ENCODE measurements at regions not wholly inside any gene's neighbourhood (a gene's known extent, or its start where the extent isn't known, plus 50 kb on each side); places are given as distances from the start of the nearest gene placed in this dataset.

DNA sequence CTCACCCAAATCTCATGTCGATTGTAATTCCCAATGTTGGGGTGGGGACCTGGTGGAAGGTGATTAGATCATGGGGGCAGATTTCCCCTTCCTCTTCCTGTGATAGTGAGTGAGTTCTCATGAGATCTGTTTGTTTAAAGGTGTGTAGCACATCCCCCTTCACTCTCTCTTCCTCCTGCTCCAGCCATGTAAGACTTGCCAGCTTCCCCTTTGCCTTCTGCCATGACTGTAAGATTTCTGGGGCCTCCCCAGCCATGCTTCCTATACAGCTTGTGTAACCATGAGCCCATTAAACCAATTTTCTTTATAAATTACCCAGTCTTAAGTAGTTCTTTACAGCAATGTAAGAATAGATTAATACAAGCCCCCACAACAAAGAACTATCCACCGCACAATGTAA is 109.9 kb upstream of the JAZF1 start:
- no peaks in the 10 kb centered on the region for H3K9me3 ChIP-seq (ENCODE audit: control insufficient read depth, low read length)
- H3K27me3 ChIP-seq (ENCODE audit: control insufficient read depth, insufficient read depth, low read length, poor library complexity, severe bottlenecking): no peaks in the 10 kb centered on the region
- no peak overlapping the region for H3K4me3 ChIP-seq (ENCODE audit: insufficient read depth, low read depth, low read length)
- 74 to 100% methylated on average over 1 of the region's 2 CpGs for WGBS, 2 experiments
- H3K4me1 ChIP-seq (ENCODE audit: control insufficient read depth, insufficient read depth, low read length): no peaks in the 10 kb centered on the region
- no peaks in the 10 kb centered on the region for H3K36me3 ChIP-seq (ENCODE audit: control insufficient read depth, insufficient read depth, low read length)
- H3K27ac ChIP-seq (ENCODE audit: insufficient read depth, low read depth, low read length, poor library complexity, severe bottlenecking): no peak overlapping the region

DNA sequence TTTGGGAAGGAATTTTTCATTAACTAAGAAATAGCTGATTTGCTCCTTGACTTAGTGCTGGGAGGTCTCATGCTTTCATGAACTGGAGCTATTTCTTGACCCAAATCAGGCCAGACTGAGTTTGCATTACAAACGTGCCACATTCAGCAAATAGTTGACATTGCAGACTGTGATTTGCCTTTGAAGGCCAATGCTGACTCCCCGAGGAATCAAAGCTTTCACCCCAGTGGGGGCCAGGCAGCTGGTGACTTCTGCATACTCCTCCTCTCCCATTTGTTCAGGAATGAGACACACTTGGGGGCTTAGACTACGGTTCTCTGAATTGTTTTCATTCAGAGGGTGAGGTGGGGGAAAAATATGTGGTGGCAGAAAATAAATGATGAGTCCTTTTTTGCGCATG is 111.0 kb upstream of the JAZF1 start:
- H3K9me3 ChIP-seq (ENCODE audit: control insufficient read depth, low read length): no peaks in the 10 kb centered on the region
- no peaks in the 10 kb centered on the region for H3K4me1 ChIP-seq (ENCODE audit: control insufficient read depth, insufficient read depth, low read length)
- no peak overlapping the region for H3K4me3 ChIP-seq (ENCODE audit: insufficient read depth, low read depth, low read length)
- H3K27me3 ChIP-seq (ENCODE audit: control insufficient read depth, insufficient read depth, low read length, poor library complexity, severe bottlenecking): no peaks in the 10 kb centered on the region
- H3K27ac ChIP-seq (ENCODE audit: insufficient read depth, low read depth, low read length, poor library complexity, severe bottlenecking): no peak overlapping the region
- no peaks in the 10 kb centered on the region for H3K36me3 ChIP-seq (ENCODE audit: control insufficient read depth, insufficient read depth, low read length)
- 24 to 27% methylated on average over 4 of the region's 4 CpGs for WGBS, 2 experiments

DNA sequence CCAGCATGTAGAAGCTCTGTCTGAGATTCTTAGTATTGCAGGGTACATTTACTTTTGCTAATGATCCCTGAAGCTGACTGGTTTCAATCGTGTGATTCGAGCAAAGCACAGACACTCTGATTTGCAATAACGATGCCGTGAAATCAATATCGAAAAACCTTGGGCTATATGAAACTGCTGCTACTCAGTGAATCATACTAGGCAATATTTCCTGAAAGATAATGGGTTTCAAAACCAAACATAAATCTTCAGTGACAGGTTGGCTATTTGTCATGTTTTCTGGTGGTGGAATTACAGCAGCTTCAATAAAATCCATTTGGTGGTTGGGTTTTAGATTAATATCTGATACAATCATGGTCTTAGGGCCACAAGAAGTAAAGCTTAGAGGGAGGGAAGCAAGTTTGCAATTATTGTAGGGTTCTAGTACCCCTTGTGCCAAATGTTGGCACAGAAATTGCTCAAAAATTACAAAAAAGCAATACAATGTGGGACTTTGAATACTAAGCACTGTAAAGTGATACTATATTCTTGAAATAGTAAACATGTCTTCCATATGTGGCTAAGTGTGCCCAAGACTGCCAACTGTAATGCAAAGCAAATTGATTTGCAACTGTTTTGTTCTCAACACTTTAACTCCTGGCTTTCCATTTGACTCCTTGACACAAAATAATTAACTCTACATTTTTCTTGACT is 112.4 kb upstream of the JAZF1 start:
- H3K36me3 ChIP-seq (ENCODE audit: control insufficient read depth, insufficient read depth, low read length): no peaks in the 10 kb centered on the region
- H3K4me1 ChIP-seq (ENCODE audit: control insufficient read depth, insufficient read depth, low read length): no peaks in the 10 kb centered on the region
- H3K27me3 ChIP-seq (ENCODE audit: control insufficient read depth, insufficient read depth, low read length, poor library complexity, severe bottlenecking): no peaks in the 10 kb centered on the region
- H3K27ac ChIP-seq (ENCODE audit: insufficient read depth, low read depth, low read length, poor library complexity, severe bottlenecking): no peak overlapping the region
- no peak overlapping the region for H3K4me3 ChIP-seq (ENCODE audit: insufficient read depth, low read depth, low read length)
- 84 to 86% methylated on average over 5 of the region's 5 CpGs for WGBS, 2 experiments
- no peaks in the 10 kb centered on the region for H3K9me3 ChIP-seq (ENCODE audit: control insufficient read depth, low read length)

DNA sequence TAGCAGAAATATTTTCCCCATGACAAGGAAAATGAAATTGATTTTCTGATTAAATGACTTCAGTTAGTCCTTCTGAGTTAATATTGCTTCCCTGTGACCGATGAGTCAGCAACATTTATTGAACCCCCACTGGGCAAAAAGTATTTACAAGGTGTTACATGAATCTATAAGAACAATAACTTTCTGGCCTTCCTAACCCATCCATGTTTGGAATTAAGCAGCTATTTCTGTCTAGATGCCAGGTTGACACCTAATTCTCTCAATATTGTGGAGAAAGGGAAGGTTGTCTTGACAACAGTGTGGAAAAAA is 112.9 kb upstream of the JAZF1 start:
- H3K4me3 ChIP-seq (ENCODE audit: insufficient read depth, low read depth, low read length): no peak overlapping the region
- H3K36me3 ChIP-seq (ENCODE audit: control insufficient read depth, insufficient read depth, low read length): no peaks in the 10 kb centered on the region
- no peaks in the 10 kb centered on the region for H3K9me3 ChIP-seq (ENCODE audit: control insufficient read depth, low read length)
- H3K4me1 ChIP-seq (ENCODE audit: control insufficient read depth, insufficient read depth, low read length): no peaks in the 10 kb centered on the region
- WGBS, 2 experiments: 67 to 68% methylated on average over 1 of the region's 1 CpG
- no peaks in the 10 kb centered on the region for H3K27me3 ChIP-seq (ENCODE audit: control insufficient read depth, insufficient read depth, low read length, poor library complexity, severe bottlenecking)
- no peak overlapping the region for H3K27ac ChIP-seq (ENCODE audit: insufficient read depth, low read depth, low read length, poor library complexity, severe bottlenecking)

DNA sequence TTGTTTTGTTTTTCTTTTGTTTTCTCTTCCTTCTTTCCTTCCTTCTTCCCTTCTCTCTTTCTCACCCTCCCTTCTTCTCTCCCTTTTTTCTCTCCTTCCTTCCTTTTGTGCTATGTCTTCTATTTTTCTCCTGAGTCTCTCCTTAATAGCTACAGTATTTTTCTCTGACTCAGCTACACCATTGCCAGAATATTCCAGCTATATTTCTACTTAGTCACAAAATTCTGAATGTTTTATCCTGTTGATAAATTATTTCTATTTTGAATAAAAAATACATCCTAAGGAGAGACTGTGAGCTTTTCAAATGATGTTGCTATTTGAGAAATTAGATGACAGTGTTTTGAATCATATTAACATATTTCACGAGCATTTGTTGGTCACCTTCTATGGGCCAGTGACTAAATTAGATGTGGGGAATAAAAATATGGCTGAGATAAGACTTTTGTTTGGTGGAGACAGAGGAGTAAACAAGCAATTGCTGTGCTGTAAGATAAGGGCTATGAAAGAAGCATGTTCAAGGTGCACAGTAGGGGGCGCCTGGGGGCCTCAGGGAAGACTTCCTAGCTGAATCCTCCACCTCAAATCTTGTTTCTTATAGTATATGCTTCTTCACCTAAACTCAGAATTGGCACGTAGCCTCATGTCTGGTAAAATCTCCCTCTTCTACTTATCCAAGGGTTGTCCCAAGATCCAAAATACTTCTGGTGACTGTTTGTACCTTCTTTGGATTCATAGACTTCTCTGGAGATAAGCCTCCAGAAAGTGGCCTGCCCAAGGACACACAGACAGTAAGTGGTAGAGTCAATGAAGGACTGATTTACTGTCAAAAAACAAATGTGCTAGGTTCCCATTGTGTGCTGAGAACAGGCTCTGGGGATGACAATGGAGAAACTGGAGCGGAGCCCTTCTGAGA is 115.5 kb upstream of the CREB5 start:
- no peaks in the 10 kb centered on the region for H3K27me3 ChIP-seq (ENCODE audit: control insufficient read depth, insufficient read depth, low read length, poor library complexity, severe bottlenecking)
- WGBS, 2 experiments: 68 to 70% methylated on average over 4 of the region's 4 CpGs

DNA sequence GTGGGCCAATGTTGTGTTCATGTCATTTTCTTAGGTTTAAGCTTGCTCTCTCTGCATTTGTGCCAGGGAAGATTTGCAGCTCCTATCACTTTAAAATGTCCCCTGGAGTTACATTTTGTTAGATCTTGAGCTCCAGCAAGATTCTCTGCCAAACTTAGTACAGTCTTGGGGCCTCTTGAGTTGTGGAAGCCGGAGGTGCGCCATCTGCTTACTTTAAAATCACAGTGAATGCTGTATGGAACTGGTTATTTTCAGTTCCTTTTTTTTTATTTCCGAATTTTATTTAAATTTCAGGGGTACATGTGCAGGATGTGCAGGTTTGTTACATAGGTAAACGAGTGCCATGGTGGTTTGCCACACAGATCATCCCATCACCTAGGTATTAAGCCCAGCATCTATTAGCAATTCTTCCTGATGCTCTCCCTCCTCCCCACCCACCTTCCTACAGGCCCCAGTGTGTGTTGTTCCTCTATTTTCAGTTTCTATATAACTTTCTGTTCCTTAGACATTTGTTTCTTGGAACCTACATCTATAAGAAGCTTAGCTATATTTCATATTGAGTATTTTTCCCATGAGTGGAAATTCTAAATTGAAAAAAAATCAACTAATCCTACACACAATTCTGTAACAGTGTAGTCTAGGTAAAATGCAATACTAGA is 114.4 kb upstream of the CREB5 start:
- H3K4me1 ChIP-seq (ENCODE audit: control insufficient read depth, insufficient read depth, low read length): no peaks in the 10 kb centered on the region
- H3K9me3 ChIP-seq (ENCODE audit: control insufficient read depth, low read length): no peaks in the 10 kb centered on the region
- H3K36me3 ChIP-seq (ENCODE audit: control insufficient read depth, insufficient read depth, low read length): no peaks in the 10 kb centered on the region
- WGBS, 2 experiments: 88 to 89% methylated on average over 4 of the region's 4 CpGs
- no peak overlapping the region for H3K27ac ChIP-seq (ENCODE audit: insufficient read depth, low read depth, low read length, poor library complexity, severe bottlenecking)
- H3K27me3 ChIP-seq (ENCODE audit: control insufficient read depth, insufficient read depth, low read length, poor library complexity, severe bottlenecking): no peaks in the 10 kb centered on the region
- H3K4me3 ChIP-seq (ENCODE audit: insufficient read depth, low read depth, low read length): no peak overlapping the region

More for the DNA sequence above, 115.5 kb upstream of the CREB5 start:
- H3K4me3 ChIP-seq (ENCODE audit: insufficient read depth, low read depth, low read length): no peak overlapping the region
- H3K9me3 ChIP-seq (ENCODE audit: control insufficient read depth, low read length): no peaks in the 10 kb centered on the region
- no peak overlapping the region for H3K27ac ChIP-seq (ENCODE audit: insufficient read depth, low read depth, low read length, poor library complexity, severe bottlenecking)
- no peaks in the 10 kb centered on the region for H3K36me3 ChIP-seq (ENCODE audit: control insufficient read depth, insufficient read depth, low read length)
- no peaks in the 10 kb centered on the region for H3K4me1 ChIP-seq (ENCODE audit: control insufficient read depth, insufficient read depth, low read length)

DNA sequence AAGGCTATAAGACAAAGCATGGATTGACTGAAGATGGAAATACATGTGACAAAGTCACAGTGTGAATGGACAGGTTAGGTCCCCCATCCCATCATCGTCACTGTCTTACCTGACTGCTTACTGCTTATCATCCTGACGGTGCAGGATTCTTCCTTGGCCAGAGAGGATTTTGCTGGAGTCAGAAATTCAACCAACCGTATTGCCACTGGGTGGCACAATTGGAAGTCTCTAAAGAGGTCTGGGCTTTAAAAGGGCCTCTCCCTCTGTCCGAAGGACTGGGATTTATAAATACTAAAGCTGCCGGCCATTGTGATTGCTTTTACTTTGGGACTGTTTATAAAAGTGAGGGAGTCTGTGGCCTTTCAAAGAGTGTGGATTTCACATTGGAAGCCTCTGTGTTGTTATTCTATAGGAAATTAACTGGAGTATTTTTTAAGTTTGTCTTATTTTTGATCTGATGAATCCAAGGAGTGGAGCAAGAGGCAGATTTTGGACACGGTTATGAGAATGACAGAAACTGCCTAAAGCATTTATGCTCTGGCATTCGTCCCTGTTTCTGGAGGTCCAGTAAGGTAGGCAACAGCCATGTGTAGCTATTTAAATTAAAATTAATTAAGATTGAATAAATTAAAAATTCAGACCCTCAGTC is 113.3 kb upstream of the CREB5 start:
- Histone ChIP-seq H3K4me1 (ENCODE audit: control insufficient read depth, insufficient read depth, low read length) (no peaks in the 10 kb centered on the region), H3K27ac (ENCODE audit: insufficient read depth, low read depth, low read length, poor library complexity, severe bottlenecking) (no peak overlapping the region), H3K4me3 (ENCODE audit: insufficient read depth, low read depth, low read length) (no peak overlapping the region), H3K9me3 (ENCODE audit: control insufficient read depth, low read length) (no peaks in the 10 kb centered on the region), H3K36me3 (ENCODE audit: control insufficient read depth, insufficient read depth, low read length) (no peaks in the 10 kb centered on the region), H3K27me3 (ENCODE audit: control insufficient read depth, insufficient read depth, low read length, poor library complexity, severe bottlenecking) (no peaks in the 10 kb centered on the region)
- 34 to 37% methylated on average over 7 of the region's 7 CpGs for WGBS, 2 experiments

DNA sequence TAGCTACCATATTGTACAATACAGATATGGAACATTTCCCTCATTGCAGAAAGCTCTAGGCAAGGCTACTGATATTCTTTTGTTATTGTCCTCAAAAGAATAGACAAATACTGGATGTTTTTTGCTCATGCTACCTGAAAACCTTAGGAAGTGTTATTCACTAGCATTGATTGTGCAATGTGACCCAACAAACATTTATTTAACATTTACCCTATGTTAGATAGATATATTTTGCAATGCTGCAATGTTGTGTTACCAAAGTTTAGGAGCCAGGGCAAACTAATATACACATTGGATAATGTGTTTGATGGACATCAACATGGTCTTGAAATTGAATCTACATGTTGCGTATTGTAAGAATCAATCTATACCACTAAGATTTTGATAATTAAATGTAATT is 112.8 kb upstream of the CREB5 start:
- Histone ChIP-seq H3K4me3 (ENCODE audit: insufficient read depth, low read depth, low read length) (no peak overlapping the region), H3K9me3 (ENCODE audit: control insufficient read depth, low read length) (no peaks in the 10 kb centered on the region), H3K27ac (ENCODE audit: insufficient read depth, low read depth, low read length, poor library complexity, severe bottlenecking) (no peak overlapping the region), H3K36me3 (ENCODE audit: control insufficient read depth, insufficient read depth, low read length) (no peaks in the 10 kb centered on the region), H3K27me3 (ENCODE audit: control insufficient read depth, insufficient read depth, low read length, poor library complexity, severe bottlenecking) (no peaks in the 10 kb centered on the region), H3K4me1 (ENCODE audit: control insufficient read depth, insufficient read depth, low read length) (no peaks in the 10 kb centered on the region)
- WGBS, 2 experiments: 100% methylated on average over 1 of the region's 1 CpG; no CpG with 5 or more reads in 1 of the 2 experiments

DNA sequence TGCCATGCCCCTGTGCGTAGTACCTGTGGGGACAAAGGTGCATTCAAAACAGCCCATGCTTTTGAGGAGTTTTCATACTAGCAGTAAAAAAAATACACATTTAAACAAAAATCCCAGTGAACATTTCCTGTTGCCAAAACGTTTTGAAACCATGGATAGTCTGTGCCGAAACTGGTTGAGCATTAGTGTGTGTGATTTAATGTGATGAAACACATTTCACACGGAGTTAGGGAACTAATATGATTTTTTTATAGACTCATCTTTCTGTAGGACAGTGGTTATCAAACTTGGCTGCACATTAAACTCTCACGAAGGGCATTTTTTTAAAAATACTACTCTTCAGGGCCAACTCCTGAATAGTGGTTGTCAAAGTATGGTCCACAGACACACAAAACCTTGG is 111.8 kb upstream of the CREB5 start:
- H3K27me3 ChIP-seq (ENCODE audit: control insufficient read depth, insufficient read depth, low read length, poor library complexity, severe bottlenecking): no peaks in the 10 kb centered on the region
- peaks cover 4% of the 10 kb centered on the region for H3K4me1 ChIP-seq (ENCODE audit: control insufficient read depth, insufficient read depth, low read length)
- no peak overlapping the region for H3K27ac ChIP-seq (ENCODE audit: insufficient read depth, low read depth, low read length, poor library complexity, severe bottlenecking)
- H3K9me3 ChIP-seq (ENCODE audit: control insufficient read depth, low read length): no peaks in the 10 kb centered on the region
- H3K36me3 ChIP-seq (ENCODE audit: control insufficient read depth, insufficient read depth, low read length): no peaks in the 10 kb centered on the region
- no peak overlapping the region for H3K4me3 ChIP-seq (ENCODE audit: insufficient read depth, low read depth, low read length)
- 73% methylated on average over 5 of the region's 5 CpGs for WGBS, 2 experiments

DNA sequence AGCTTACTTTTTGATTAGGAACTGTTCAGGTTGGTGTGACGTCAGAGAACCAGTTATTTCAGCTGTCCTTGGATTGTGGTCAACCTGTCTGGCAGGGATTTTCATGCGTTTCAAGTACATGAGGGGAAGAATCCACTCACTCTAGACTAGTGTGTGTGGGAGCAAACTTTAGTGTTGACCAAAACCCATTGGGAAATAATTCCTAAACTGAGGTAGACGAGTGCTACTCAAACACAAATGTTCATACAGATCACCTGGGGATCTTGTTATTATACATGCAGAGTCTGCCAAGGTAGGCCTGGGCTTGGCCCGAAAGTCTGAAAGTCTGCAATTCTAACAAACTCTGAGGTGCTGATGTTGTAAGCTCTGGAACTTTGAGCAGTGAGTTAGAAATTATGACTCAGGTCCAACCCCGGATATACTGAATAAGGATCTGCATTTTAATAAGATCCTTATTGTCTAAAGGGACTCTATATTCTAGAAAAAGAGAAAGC is 111.1 kb upstream of the CREB5 start:
- Histone ChIP-seq H3K9me3 (ENCODE audit: control insufficient read depth, low read length) (no peaks in the 10 kb centered on the region), H3K4me1 (ENCODE audit: control insufficient read depth, insufficient read depth, low read length) (peaks cover 5% of the 10 kb centered on the region), H3K27ac (ENCODE audit: insufficient read depth, low read depth, low read length, poor library complexity, severe bottlenecking) (no peak overlapping the region), H3K36me3 (ENCODE audit: control insufficient read depth, insufficient read depth, low read length) (no peaks in the 10 kb centered on the region), H3K4me3 (ENCODE audit: insufficient read depth, low read depth, low read length) (no peak overlapping the region), H3K27me3 (ENCODE audit: control insufficient read depth, insufficient read depth, low read length, poor library complexity, severe bottlenecking) (no peaks in the 10 kb centered on the region)
- WGBS, 2 experiments: 89 to 98% methylated on average over 5 of the region's 5 CpGs

All from ectodermal cell (in vitro differentiated cells).